HT1080 (cell line): ENCODE measurements at regions not wholly inside any gene's neighbourhood (a gene's known extent, or its start where the extent isn't known, plus 50 kb on each side); places are given as distances from the start of the nearest gene placed in this dataset.
A peak's percentile ranks its signal among the peaks of the same experiment; 100 is the strongest.

Experiments used
- DNase-seq: peaks from one replicate; pipeline ENCODE4 v3.0.0-alpha.2; 2015; ENCODE audit warnings: low read depth

- DNase-seq = no peak
Observed at GRCh38 chrX:49773993-49774392, 55.1 kb upstream of the PAGE4 start.

- no peak for DNase-seq
Observed at GRCh38 chrX:49767236-49767635, 61.9 kb upstream of the PAGE4 start.

GRCh38 chrX:49762175-49762720 is 66.5 kb upstream of the PAGE1 start:
- DNase-seq = no peak

GRCh38 chrX:49761481-49761880 is 65.7 kb upstream of the PAGE1 start:
- no peak for DNase-seq

- DNase-seq = no peak
Observed at GRCh38 chrX:49760290-49760890, 64.6 kb upstream of the PAGE1 start.

- DNase-seq = no peak
Observed at GRCh38 chrX:49756692-49757091, 60.9 kb upstream of the PAGE1 start.

- DNase-seq = peak; percentile 13
Observed at GRCh38 chrX:49754233-49754857, 58.6 kb upstream of the PAGE1 start.

GRCh38 chrX:49753691-49754090 is 57.9 kb upstream of the PAGE1 start:
- no peak for DNase-seq

GRCh38 chrX:49748211-49748956 is 52.6 kb upstream of the PAGE1 start:
- no peak for DNase-seq

GRCh38 chrX:49746306-49746705 is 50.5 kb upstream of the PAGE1 start:
- no peak for DNase-seq
